Uterus (tissue), 3 donors: ENCODE measurements at regions not wholly inside any gene's neighbourhood (a gene's known extent, or its start where the extent isn't known, plus 50 kb on each side); places are given as distances from the start of the nearest gene placed in this dataset.

Experiments used
- DNase-seq, 2 donors: peaks; one replicate each; pipeline ENCODE4 v3.0.0-alpha.2; 2019 to 2020
- H3K27ac ChIP-seq, 2 donors: fragments of 200-600 bp; sonication (generic); 1 replicate in 1 of 2; 2 replicates in 1 of 2; pipeline ENCODE4 v1.5.1; 2016 to 2018
- H3K27me3 ChIP-seq, 2 donors: fragments of 200-600 bp; sonication (generic); one replicate each; pipeline ENCODE4 v1.5.1; 2018 to 2019; ENCODE audit warnings: control low read depth in 1 of 2
- H3K36me3 ChIP-seq, 2 donors: fragments of 200-600 bp; sonication (generic); one replicate each; pipeline ENCODE4 v1.5.1; 2019; ENCODE audit warnings: control low read depth in 1 of 2
- H3K4me1 ChIP-seq, 2 donors: fragments of 200-600 bp; sonication (generic); one replicate each; pipeline ENCODE4 v1.5.1; 2018 to 2019; ENCODE audit warnings: control low read depth in 1 of 2
- H3K4me3 ChIP-seq, 2 donors: fragments of 200-600 bp; sonication (generic); 1 replicate in 1 of 2; 2 replicates in 1 of 2; pipeline ENCODE4 v1.5.1; 2018 to 2019; ENCODE audit warnings: mild to moderate bottlenecking in 1 of 2
- H3K9me3 ChIP-seq, 2 donors: fragments of 200-600 bp; sonication (generic); one replicate each; pipeline ENCODE4 v1.5.1; 2019; ENCODE audit warnings: control low read depth in 1 of 2
- POLR2A ChIP-seq, 2 donors: fragments of 450-650 bp; IDR thresholded peaks; one replicate each; pipeline ENCODE4 v1.6.1; 2016; ENCODE audit warnings: antibody characterized with exemption in 2 of 2, mild to moderate bottlenecking in 1 of 2, moderate library complexity in 1 of 2
- intact Hi-C: fragments of 100-400 bp; cut with DNase I; formaldehyde crosslinking; loops from one replicate; pipeline ENCODE4 v1.15.1; 2023; ENCODE audit warnings: low total_unique reads
- TF ChIP-seq, protein P1 (sequence below), 4 experiments: fragments of 200-600 bp in 2 of 4; fragments of 450-650 bp in 2 of 4; sonication (generic) in 2 of 4; IDR thresholded peaks; one replicate each; pipeline ENCODE4 v1.5.1; 2016 to 2019; ENCODE audit warnings: antibody characterized with exemption in 4 of 4, mild to moderate bottlenecking in 2 of 4, moderate library complexity in 1 of 4
- donor health status: DM: yes; HTN: yes; CAD: no.

DNA sequence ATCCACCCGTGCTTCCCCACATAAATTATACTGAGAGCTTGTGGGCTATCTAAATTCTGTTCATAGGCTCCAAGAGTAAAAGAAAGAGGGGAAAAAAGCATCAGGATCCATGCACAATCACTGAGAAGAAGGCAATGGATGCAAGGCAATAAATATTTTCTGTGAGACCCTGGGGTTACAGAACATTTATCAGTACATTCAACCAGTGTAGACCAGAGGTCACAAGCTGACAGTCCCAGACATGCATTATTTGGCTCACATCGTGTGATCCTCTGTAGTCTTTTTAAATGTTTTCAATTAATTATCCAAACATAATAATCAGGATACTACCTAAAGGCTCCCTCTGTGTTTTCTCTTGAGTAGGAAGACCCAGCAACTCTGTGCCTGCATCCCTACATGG, 267.9 kb upstream of the CAND1 start:
- intact Hi-C loops = no loop called here
- no peak for DNase-seq
- Histone ChIP-seq H3K9me3 (no peaks in the 10 kb centered on the region), H3K36me3 (no peaks in the 10 kb centered on the region), H3K4me1 (no peaks in the 10 kb centered on the region), H3K27me3 (no peaks in the 10 kb centered on the region), H3K27ac (no peak overlapping the region), H3K4me3 (no peak overlapping the region)
- TF ChIP-seq POLR2A (IDR thresholded peaks at IDR 0.05) = no peak
- TF ChIP-seq, protein P1, sequence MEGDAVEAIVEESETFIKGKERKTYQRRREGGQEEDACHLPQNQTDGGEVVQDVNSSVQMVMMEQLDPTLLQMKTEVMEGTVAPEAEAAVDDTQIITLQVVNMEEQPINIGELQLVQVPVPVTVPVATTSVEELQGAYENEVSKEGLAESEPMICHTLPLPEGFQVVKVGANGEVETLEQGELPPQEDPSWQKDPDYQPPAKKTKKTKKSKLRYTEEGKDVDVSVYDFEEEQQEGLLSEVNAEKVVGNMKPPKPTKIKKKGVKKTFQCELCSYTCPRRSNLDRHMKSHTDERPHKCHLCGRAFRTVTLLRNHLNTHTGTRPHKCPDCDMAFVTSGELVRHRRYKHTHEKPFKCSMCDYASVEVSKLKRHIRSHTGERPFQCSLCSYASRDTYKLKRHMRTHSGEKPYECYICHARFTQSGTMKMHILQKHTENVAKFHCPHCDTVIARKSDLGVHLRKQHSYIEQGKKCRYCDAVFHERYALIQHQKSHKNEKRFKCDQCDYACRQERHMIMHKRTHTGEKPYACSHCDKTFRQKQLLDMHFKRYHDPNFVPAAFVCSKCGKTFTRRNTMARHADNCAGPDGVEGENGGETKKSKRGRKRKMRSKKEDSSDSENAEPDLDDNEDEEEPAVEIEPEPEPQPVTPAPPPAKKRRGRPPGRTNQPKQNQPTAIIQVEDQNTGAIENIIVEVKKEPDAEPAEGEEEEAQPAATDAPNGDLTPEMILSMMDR (IDR thresholded peaks at IDR 0.05) = no peak

DNA sequence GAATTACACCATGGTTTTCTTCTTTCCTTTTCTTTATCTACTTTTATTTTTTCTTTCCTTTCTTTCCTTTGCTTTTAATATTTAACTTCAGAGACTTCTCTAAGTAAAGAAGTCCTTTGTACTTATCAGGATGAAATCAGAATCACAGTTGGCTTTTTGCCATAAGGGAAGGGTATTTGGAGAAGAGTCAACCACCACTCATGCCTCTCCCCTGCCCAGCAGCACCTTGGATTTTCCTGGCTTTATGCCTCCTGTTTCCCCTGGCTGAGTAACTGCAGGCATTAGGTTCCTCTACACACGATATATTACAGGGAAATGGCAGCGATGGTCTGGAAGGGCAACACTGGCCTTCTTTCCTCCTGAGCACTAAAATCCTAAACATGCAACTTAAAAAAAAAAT, 266.4 kb upstream of the CAND1 start:
- Histone ChIP-seq H3K9me3 (no peaks in the 10 kb centered on the region), H3K27me3 (no peaks in the 10 kb centered on the region), H3K36me3 (no peaks in the 10 kb centered on the region), H3K4me3 (no peak overlapping the region), H3K27ac (no peak overlapping the region), H3K4me1 (no peaks in the 10 kb centered on the region)
- intact Hi-C loops = no loop called here
- DNase-seq = no peak
- TF ChIP-seq, protein P1 (IDR thresholded peaks at IDR 0.05) = no peak
- no peak for TF ChIP-seq POLR2A (IDR thresholded peaks at IDR 0.05)

DNA sequence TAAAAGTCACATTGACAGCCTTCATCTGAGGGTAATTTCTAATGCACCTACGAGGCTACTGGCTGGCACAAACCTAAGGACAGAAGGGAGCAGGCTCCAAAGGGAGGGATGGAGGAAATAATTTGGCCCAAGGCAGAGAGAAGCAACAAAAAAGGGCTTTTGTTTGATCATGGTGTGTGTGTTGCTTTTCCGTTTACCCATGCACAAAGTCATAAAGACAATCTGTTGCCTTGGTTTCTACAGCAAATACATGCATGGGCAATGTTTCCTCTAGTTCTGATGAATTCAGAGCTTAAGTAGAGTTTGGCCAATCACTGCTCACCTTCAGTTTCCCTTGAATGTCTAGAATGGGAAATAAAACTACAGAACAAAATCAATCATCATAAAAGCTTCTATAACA, 262.5 kb upstream of the CAND1 start:
- no peaks in the 10 kb centered on the region for H3K9me3 ChIP-seq
- intact Hi-C loops = no loop called here
- TF ChIP-seq POLR2A (IDR thresholded peaks at IDR 0.05) = no peak
- TF ChIP-seq, protein P1 (IDR thresholded peaks at IDR 0.05) = no peak

DNA sequence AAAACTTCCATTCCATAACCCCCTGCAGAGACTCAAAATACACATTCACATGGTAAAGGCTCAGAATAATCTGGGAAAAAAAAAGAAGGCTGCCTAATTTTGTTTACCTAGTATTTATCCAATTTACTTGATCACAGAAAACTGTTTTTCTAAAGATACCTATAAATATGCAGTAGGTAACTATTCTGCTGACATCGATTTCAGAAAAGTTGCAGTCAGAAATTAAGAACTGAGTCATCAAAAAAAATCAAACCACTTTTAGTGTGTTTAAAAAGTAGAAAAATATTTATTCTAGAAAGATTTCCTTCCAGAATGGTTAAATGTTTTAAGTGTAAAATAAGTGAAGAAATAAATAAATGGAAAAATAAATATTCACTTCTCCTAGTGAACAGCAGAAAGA, 254.5 kb upstream of the CAND1 start:
- no peak for DNase-seq
- no peak overlapping the region for H3K27ac ChIP-seq
- no peaks in the 10 kb centered on the region for H3K27me3 ChIP-seq
- no peaks in the 10 kb centered on the region for H3K36me3 ChIP-seq
- no peak overlapping the region for H3K4me3 ChIP-seq
- no peaks in the 10 kb centered on the region for H3K9me3 ChIP-seq
- H3K4me1 ChIP-seq = no peaks in the 10 kb centered on the region
- intact Hi-C loops = no loop called here
- TF ChIP-seq, protein P1 (IDR thresholded peaks at IDR 0.05) = no peak
- TF ChIP-seq POLR2A (IDR thresholded peaks at IDR 0.05) = no peak

More for the DNA sequence above, 262.5 kb upstream of the CAND1 start:
- H3K27me3 ChIP-seq = no peaks in the 10 kb centered on the region
- no peak for DNase-seq
- H3K4me3 ChIP-seq = no peak overlapping the region
- H3K36me3 ChIP-seq = no peaks in the 10 kb centered on the region
- H3K27ac ChIP-seq = no peak overlapping the region
- H3K4me1 ChIP-seq = no peaks in the 10 kb centered on the region

DNA sequence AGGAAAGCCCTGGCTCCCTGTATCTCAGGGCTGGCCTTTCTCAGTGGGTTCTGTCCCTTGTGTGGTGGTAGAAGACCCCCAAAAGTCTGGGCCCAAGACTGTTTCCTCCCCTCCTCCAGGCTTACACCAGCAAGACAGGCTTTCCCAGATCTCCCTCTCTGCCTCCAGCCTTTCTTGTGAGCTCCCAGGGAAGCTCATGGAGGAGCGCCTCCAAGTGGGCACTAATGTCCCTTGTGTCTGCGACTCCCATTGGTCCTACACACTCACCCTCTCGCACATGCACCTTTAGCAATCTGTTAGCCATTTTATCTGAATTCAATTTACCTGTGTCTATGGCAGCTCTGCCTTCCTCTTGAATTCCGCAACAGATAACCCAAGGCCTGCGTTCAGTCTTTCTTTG, 251.1 kb upstream of the CAND1 start:
- no peak for DNase-seq
- intact Hi-C loops = no loop called here
- no peak overlapping the region for H3K27ac ChIP-seq

More for the DNA sequence above, 251.1 kb upstream of the CAND1 start:
- H3K4me3 ChIP-seq = no peak overlapping the region
- no peaks in the 10 kb centered on the region for H3K27me3 ChIP-seq
- H3K4me1 ChIP-seq = no peaks in the 10 kb centered on the region
- TF ChIP-seq, protein P1 (IDR thresholded peaks at IDR 0.05) = no peak
- TF ChIP-seq POLR2A (IDR thresholded peaks at IDR 0.05) = no peak
- H3K36me3 ChIP-seq = no peaks in the 10 kb centered on the region
- no peaks in the 10 kb centered on the region for H3K9me3 ChIP-seq
